ENCODE measurements at regions not wholly inside any gene's neighbourhood (a gene's known extent, or its start where the extent isn't known, plus 50 kb on each side); places are given as distances from the start of the nearest gene placed in this dataset.
A peak's percentile ranks its signal among the peaks of the same experiment; 100 is the strongest.

- DNase-seq (ENCODE audit: insufficient read length, low spot score) (no peak), FAIRE-seq (no peak)
- no peak for TF ChIP-seq CTCF (IDR thresholded peaks at IDR 0.05; ENCODE audit: insufficient read depth, missing control alignments)
Measured at GRCh38 chr6:98020222-98020621, 737.2 kb upstream of the MMS22L start.

- DNase-seq (ENCODE audit: insufficient read length, low spot score) (no peak), FAIRE-seq (peak; percentile 81)
- TF ChIP-seq CTCF (IDR thresholded peaks at IDR 0.05; ENCODE audit: insufficient read depth, missing control alignments) = no peak
Measured at GRCh38 chr6:98024359-98024758, 741.3 kb upstream of the MMS22L start.

GRCh38 chr6:98027898-98028297 lies 744.9 kb upstream of the MMS22L start:
- TF ChIP-seq CTCF (IDR thresholded peaks at IDR 0.05; ENCODE audit: insufficient read depth, missing control alignments) = no peak
- FAIRE-seq (no peak), DNase-seq (ENCODE audit: insufficient read length, low spot score) (no peak)

GRCh38 chr6:98033617-98034016 lies 750.6 kb upstream of the MMS22L start:
- FAIRE-seq = no peak
- no peak for DNase-seq (ENCODE audit: insufficient read length, low spot score)
- TF ChIP-seq CTCF (IDR thresholded peaks at IDR 0.05; ENCODE audit: insufficient read depth, missing control alignments) = no peak

- no peak for TF ChIP-seq CTCF (IDR thresholded peaks at IDR 0.05; ENCODE audit: insufficient read depth, missing control alignments)
- FAIRE-seq = peak; percentile 96
- peak; percentile 42 for DNase-seq (ENCODE audit: insufficient read length, low spot score)
Measured at GRCh38 chr6:98036344-98036923, 753.4 kb upstream of the MMS22L start.

- DNase-seq (ENCODE audit: insufficient read length, low spot score) = no peak
- no peak for TF ChIP-seq CTCF (IDR thresholded peaks at IDR 0.05; ENCODE audit: insufficient read depth, missing control alignments)
- FAIRE-seq = no peak
Measured at GRCh38 chr6:98037571-98037970, 754.6 kb upstream of the MMS22L start.

- no peak for DNase-seq (ENCODE audit: insufficient read length, low spot score)
- FAIRE-seq = no peak
- TF ChIP-seq CTCF (IDR thresholded peaks at IDR 0.05; ENCODE audit: insufficient read depth, missing control alignments) = no peak
Measured at GRCh38 chr6:98039443-98039842, 756.4 kb upstream of the MMS22L start.
